Kidney epithelial cell (primary cell): ENCODE measurements at regions not wholly inside any gene's neighbourhood (a gene's known extent, or its start where the extent isn't known, plus 50 kb on each side); places are given as distances from the start of the nearest gene placed in this dataset.

Source experiments
- DNase-seq: peaks from one replicate; pipeline ENCODE4 v3.0.0-alpha.2; 2010; ENCODE audit warnings: low read depth
- H3K27me3 ChIP-seq: 2 replicates; pipeline ENCODE4 v1.6.0; 2011; ENCODE audit warnings: low read length; ENCODE audit not compliant: control insufficient read depth, insufficient read depth
- H3K36me3 ChIP-seq: 2 replicates; pipeline ENCODE4 v1.5.1; 2011; ENCODE audit warnings: low read length; ENCODE audit not compliant: control insufficient read depth, insufficient read depth
- H3K4me3 ChIP-seq: 2 replicates; pipeline ENCODE4 v1.5.1; 2011; ENCODE audit warnings: low read depth, mild to moderate bottlenecking, control low read depth, low read length
- TF ChIP-seq, protein P1 (sequence below): IDR thresholded peaks from 2 replicates; pipeline ENCODE4 v1.5.1; 2011; ENCODE audit warnings: mild to moderate bottlenecking, moderate library complexity, low read length, control low read depth, inconsistent platforms; ENCODE audit not compliant: insufficient read depth, poor library complexity, severe bottlenecking

DNA sequence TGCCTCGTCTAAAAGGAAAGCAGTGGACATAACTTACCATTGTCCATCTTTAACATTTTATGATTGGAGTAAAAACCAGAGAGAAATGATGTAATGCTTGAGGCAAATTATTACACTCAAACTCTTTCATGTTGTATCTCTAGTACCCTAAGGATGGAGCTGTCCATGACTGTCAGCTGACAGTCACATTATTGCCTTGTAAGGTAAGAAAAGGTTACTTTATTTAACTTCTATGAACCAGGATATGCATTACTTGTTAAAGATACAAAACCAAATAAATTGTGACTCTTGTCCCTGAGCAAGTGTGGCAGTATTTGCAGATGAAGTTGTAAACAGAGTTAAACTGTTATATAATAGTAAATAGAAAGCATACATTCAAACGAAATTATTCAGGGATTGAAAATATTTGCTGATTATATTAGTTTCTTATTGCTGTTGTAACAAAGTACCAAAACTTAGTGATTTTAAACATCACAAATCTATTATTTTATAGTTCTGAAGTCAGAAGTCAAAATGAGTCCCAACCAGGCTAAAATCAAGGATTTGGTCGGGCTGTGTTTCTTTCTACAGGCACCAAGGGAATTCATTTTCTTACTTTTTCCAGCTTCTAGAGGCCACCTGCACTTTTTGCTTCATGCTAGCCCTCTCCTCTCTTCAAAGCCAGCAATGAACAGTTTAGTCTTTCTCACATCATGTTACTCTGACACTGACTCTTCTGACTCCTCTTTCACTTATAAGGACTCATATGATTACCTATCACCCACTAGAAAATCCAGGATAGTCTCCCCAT is 113.8 kb downstream of the CEP44 start:
- no peaks in the 10 kb centered on the region for H3K27me3 ChIP-seq
- no peak for DNase-seq
- TF ChIP-seq, protein P1, sequence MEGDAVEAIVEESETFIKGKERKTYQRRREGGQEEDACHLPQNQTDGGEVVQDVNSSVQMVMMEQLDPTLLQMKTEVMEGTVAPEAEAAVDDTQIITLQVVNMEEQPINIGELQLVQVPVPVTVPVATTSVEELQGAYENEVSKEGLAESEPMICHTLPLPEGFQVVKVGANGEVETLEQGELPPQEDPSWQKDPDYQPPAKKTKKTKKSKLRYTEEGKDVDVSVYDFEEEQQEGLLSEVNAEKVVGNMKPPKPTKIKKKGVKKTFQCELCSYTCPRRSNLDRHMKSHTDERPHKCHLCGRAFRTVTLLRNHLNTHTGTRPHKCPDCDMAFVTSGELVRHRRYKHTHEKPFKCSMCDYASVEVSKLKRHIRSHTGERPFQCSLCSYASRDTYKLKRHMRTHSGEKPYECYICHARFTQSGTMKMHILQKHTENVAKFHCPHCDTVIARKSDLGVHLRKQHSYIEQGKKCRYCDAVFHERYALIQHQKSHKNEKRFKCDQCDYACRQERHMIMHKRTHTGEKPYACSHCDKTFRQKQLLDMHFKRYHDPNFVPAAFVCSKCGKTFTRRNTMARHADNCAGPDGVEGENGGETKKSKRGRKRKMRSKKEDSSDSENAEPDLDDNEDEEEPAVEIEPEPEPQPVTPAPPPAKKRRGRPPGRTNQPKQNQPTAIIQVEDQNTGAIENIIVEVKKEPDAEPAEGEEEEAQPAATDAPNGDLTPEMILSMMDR = no peak
- H3K36me3 ChIP-seq = no peaks in the 10 kb centered on the region
- H3K4me3 ChIP-seq = no peak overlapping the region

DNA sequence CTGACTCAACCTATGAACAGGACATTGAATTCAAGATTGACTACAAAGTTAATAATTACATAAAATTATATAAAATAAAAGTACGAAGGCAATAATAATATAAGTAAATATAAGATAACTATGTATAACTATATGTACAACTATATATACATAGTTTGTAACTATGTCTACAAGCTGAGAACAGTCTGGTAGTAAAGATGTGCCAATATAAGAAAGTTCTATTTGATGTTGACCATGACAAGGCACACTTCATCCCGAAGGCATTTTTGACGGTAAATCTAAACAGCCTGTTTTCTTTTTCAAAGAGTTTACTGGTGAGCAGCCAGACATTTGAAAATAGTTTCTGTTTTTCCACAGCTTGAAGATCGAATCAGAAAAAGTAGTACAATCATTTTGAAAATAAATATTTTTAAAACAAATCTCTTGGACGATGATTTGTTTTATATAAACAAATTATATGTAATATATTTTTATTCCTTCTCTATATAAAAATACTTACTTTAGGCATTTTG is 112.9 kb downstream of the CEP44 start:
- Histone ChIP-seq H3K36me3 (no peaks in the 10 kb centered on the region), H3K27me3 (no peaks in the 10 kb centered on the region), H3K4me3 (no peak overlapping the region)
- no peak for DNase-seq
- TF ChIP-seq, protein P1 = no peak

DNA sequence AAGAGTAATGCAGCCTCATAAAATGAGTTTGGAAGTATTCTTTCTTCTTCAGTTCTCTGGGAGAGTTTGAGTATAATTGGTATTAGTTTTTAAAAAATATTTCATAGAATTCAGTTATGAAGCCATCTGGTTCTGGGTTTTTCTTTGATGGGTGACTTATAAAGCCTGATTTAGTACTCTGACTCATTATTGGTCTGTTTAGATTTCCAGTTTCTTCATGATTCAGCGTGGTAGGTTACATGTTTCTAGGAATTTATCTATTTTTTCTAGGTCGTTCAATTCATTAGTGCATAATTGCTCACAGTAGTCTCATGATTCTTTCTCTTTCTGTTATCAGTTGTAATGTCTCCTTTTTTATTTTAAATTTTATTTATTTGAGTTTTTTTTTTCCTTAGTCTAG is 111.2 kb downstream of the CEP44 start:
- peak; percentile 56 for DNase-seq
- Histone ChIP-seq H3K36me3 (no peaks in the 10 kb centered on the region), H3K27me3 (no peaks in the 10 kb centered on the region), H3K4me3 (no peak overlapping the region)
- TF ChIP-seq, protein P1 = no peak

DNA sequence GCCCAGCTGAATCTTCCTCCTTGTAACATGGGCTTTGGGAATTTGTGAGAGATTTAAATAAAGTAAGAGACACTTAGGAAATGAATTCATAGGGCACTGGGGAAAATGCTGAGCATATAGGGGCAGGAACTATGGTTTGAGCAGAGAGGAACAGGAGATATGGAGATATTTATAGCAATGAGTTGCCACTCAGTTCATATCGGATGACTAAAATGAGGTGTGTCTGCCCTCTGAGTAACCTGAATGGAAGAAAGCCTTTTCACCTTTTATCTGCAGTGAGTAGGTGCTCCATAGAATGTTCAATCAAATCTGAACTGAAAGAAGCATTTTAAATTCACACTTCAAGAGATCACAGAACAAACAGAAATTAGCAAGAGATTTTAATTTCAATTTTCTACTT is 105.7 kb downstream of the CEP44 start:
- Histone ChIP-seq H3K36me3 (no peaks in the 10 kb centered on the region), H3K4me3 (no peak overlapping the region), H3K27me3 (no peaks in the 10 kb centered on the region)
- DNase-seq = no peak
- TF ChIP-seq, protein P1 = no peak

DNA sequence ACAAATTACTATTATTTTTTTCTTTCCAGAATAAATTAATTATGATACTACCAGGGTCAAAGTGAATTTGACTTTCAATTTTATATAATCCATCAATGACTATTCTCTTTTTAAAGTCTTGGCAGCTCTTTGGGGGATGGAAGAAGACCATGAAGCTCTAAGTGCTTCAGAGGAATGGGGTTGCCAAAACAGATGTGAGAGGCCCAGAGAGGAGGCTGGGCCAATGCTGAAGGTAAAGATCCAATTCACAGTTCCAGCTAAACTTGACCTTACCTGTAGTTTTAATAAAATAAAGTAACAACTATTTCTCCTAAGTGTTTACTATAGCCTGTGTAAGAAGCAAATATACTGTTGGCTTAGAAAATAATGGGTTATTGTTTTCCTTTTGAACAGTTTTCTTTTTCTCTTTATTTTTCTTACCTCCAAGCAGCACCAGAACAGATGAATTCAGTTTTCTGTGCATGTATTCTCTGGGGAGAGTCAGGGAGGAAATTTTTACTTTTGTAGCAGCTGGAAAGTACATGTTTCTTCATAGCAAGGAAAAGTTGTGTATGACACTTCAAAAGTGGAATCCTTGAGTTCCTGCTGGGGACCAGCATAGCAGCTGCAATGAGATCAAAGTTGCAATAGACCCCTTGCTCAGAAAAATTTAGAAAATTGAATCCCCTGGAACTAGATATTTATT is 104.9 kb downstream of the CEP44 start:
- Histone ChIP-seq H3K4me3 (no peak overlapping the region), H3K36me3 (no peaks in the 10 kb centered on the region), H3K27me3 (no peaks in the 10 kb centered on the region)
- TF ChIP-seq, protein P1 = no peak
- no peak for DNase-seq

DNA sequence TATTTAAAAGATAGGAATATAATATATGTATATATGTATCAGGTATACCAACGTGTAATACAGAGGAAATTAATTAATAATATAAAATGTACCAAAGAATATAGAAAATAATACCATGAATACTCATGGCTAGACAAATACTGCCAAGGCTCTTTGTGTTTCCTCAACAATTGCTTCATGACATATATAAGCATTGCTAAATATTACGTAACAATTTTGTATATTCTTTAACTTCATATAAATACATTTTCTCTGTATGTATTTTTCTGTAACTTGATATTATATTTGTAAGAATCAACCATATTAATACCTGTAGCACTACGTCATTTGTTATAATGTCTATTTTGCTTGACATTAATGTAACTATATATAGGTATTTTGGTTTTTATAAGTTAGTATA is 104.0 kb downstream of the CEP44 start:
- H3K36me3 ChIP-seq = no peaks in the 10 kb centered on the region
- H3K27me3 ChIP-seq = no peaks in the 10 kb centered on the region
- TF ChIP-seq, protein P1 = no peak
- no peak for DNase-seq
- no peak overlapping the region for H3K4me3 ChIP-seq
